WTC11 (cell line): ENCODE measurements at regions not wholly inside any gene's neighbourhood (a gene's known extent, or its start where the extent isn't known, plus 50 kb on each side); places are given as distances from the start of the nearest gene placed in this dataset.

ENCODE experiments used
- ATAC-seq: fragments of 200-7000 bp; cut with Tn5 transposase; 2 replicates; pipeline ENCODE4 v1.10.0; 2021; ENCODE audit warnings: mild to moderate bottlenecking, moderate library complexity
- CTCF ChIA-PET: fragments of 300-600 bp; sonication (Branson Sonifier 250); formaldehyde crosslinking; loops from one replicate; lab custom pipeline; 2021; ENCODE audit warnings: antibody characterized with exemption; lab: Charles Lee
- POLR2A ChIA-PET: fragments of 350-600 bp; sonication (Branson Sonifier 250); formaldehyde crosslinking; loops from one replicate; lab custom pipeline; 2021; ENCODE audit warnings: antibody characterized with exemption; lab: Charles Lee
- DNase-seq: peaks from one replicate; pipeline ENCODE4 v3.0.0; 2021; ENCODE audit warnings: low spot score
- H3K27ac Mint-ChIP-seq: 2 replicates; pipeline ENCODE4 v1.8.0; 2021; ENCODE audit warnings: mixed read lengths
- H3K27me3 Mint-ChIP-seq: 2 replicates; pipeline ENCODE4 v1.8.0; 2021; ENCODE audit warnings: low read depth, mild to moderate bottlenecking, moderate library complexity, mixed read lengths
- H3K36me3 Mint-ChIP-seq: 2 replicates; pipeline ENCODE4 v1.8.0; 2021; ENCODE audit warnings: mixed read lengths
- H3K4me1 Mint-ChIP-seq: 2 replicates; pipeline ENCODE4 v1.8.0; 2022; ENCODE audit warnings: mixed read lengths
- H3K4me3 Mint-ChIP-seq: 2 replicates; pipeline ENCODE4 v1.8.0; 2021; ENCODE audit warnings: mild to moderate bottlenecking, moderate library complexity, mixed read lengths
- H3K9me3 Mint-ChIP-seq: 2 replicates; pipeline ENCODE4 v1.8.0; 2021; ENCODE audit warnings: mixed read lengths
- CREM ChIP-seq: sonication (generic); formaldehyde crosslinking; IDR thresholded peaks from 2 replicates; pipeline ENCODE4 v1.8.1; 2022; ENCODE audit warnings: mild to moderate bottlenecking, missing genetic modification reagents, moderate library complexity
- E2F4 ChIP-seq: sonication (generic); formaldehyde crosslinking; IDR thresholded peaks from 2 replicates; pipeline ENCODE4 v1.8.1; 2022; ENCODE audit warnings: low read depth, mild to moderate bottlenecking, moderate library complexity, missing genetic modification reagents, borderline replicate concordance
- FOXJ3 ChIP-seq: sonication (generic); formaldehyde crosslinking; IDR thresholded peaks from 2 replicates; pipeline ENCODE4 v1.9.0; 2021; ENCODE audit warnings: missing genetic modification reagents, mild to moderate bottlenecking, borderline replicate concordance
- GRHL2 ChIP-seq: fragments of 250-450 bp; sonication (Bioruptor Pico); IDR thresholded peaks from 2 replicates; pipeline ENCODE4 v1.8.0; 2022; ENCODE audit warnings: mild to moderate bottlenecking, moderate library complexity; ENCODE audit not compliant: insufficient replicate concordance, severe bottlenecking
- NR2C2 ChIP-seq: sonication (generic); formaldehyde crosslinking; IDR thresholded peaks from 2 replicates; pipeline ENCODE4 v1.8.0; 2022; ENCODE audit warnings: mild to moderate bottlenecking, missing genetic modification reagents
- SMAD3 ChIP-seq: sonication (generic); formaldehyde crosslinking; IDR thresholded peaks from 2 replicates; pipeline ENCODE4 v1.8.0; 2022; ENCODE audit warnings: missing genetic modification reagents, mild to moderate bottlenecking, borderline replicate concordance
- ZNF121 ChIP-seq: sonication (generic); formaldehyde crosslinking; IDR thresholded peaks from 2 replicates; pipeline ENCODE4 v1.8.0; 2023; ENCODE audit warnings: missing genetic modification reagents
- ZNF416 ChIP-seq: fragments of 250-450 bp; sonication (Bioruptor Pico); IDR thresholded peaks from 2 replicates; pipeline ENCODE4 v1.9.0; 2021; ENCODE audit warnings: mild to moderate bottlenecking, inconsistent platforms
- ZNF671 ChIP-seq: fragments of 250-450 bp; sonication (Bioruptor Pico); IDR thresholded peaks from 2 replicates; pipeline ENCODE4 v1.8.0; 2021; ENCODE audit warnings: mild to moderate bottlenecking
- TF ChIP-seq, protein P1 (sequence below): sonication (generic); formaldehyde crosslinking; IDR thresholded peaks from 2 replicates; pipeline ENCODE4 v1.8.1; 2023; ENCODE audit warnings: mild to moderate bottlenecking, missing genetic modification reagents, borderline replicate concordance
- TF ChIP-seq, protein P2 (sequence below): sonication (generic); formaldehyde crosslinking; IDR thresholded peaks from 2 replicates; pipeline ENCODE4 v1.8.0; 2023; ENCODE audit warnings: missing genetic modification reagents, mild to moderate bottlenecking, borderline replicate concordance
- TF ChIP-seq, protein P3 (sequence below): sonication (generic); formaldehyde crosslinking; IDR thresholded peaks from 2 replicates; pipeline ENCODE4 v1.8.0; 2022; ENCODE audit warnings: mild to moderate bottlenecking, missing genetic modification reagents

GRCh38 chr1:177596485-177596884 lies 373.4 kb downstream of the SEC16B start (continued):
- TF ChIP-seq, protein P1, sequence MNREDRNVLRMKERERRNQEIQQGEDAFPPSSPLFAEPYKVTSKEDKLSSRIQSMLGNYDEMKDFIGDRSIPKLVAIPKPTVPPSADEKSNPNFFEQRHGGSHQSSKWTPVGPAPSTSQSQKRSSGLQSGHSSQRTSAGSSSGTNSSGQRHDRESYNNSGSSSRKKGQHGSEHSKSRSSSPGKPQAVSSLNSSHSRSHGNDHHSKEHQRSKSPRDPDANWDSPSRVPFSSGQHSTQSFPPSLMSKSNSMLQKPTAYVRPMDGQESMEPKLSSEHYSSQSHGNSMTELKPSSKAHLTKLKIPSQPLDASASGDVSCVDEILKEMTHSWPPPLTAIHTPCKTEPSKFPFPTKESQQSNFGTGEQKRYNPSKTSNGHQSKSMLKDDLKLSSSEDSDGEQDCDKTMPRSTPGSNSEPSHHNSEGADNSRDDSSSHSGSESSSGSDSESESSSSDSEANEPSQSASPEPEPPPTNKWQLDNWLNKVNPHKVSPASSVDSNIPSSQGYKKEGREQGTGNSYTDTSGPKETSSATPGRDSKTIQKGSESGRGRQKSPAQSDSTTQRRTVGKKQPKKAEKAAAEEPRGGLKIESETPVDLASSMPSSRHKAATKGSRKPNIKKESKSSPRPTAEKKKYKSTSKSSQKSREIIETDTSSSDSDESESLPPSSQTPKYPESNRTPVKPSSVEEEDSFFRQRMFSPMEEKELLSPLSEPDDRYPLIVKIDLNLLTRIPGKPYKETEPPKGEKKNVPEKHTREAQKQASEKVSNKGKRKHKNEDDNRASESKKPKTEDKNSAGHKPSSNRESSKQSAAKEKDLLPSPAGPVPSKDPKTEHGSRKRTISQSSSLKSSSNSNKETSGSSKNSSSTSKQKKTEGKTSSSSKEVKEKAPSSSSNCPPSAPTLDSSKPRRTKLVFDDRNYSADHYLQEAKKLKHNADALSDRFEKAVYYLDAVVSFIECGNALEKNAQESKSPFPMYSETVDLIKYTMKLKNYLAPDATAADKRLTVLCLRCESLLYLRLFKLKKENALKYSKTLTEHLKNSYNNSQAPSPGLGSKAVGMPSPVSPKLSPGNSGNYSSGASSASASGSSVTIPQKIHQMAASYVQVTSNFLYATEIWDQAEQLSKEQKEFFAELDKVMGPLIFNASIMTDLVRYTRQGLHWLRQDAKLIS (CRISPR knock-in tag), result no peak
- no peak for TF ChIP-seq GRHL2 (CRISPR knock-in tag)
- TF ChIP-seq, protein P2, sequence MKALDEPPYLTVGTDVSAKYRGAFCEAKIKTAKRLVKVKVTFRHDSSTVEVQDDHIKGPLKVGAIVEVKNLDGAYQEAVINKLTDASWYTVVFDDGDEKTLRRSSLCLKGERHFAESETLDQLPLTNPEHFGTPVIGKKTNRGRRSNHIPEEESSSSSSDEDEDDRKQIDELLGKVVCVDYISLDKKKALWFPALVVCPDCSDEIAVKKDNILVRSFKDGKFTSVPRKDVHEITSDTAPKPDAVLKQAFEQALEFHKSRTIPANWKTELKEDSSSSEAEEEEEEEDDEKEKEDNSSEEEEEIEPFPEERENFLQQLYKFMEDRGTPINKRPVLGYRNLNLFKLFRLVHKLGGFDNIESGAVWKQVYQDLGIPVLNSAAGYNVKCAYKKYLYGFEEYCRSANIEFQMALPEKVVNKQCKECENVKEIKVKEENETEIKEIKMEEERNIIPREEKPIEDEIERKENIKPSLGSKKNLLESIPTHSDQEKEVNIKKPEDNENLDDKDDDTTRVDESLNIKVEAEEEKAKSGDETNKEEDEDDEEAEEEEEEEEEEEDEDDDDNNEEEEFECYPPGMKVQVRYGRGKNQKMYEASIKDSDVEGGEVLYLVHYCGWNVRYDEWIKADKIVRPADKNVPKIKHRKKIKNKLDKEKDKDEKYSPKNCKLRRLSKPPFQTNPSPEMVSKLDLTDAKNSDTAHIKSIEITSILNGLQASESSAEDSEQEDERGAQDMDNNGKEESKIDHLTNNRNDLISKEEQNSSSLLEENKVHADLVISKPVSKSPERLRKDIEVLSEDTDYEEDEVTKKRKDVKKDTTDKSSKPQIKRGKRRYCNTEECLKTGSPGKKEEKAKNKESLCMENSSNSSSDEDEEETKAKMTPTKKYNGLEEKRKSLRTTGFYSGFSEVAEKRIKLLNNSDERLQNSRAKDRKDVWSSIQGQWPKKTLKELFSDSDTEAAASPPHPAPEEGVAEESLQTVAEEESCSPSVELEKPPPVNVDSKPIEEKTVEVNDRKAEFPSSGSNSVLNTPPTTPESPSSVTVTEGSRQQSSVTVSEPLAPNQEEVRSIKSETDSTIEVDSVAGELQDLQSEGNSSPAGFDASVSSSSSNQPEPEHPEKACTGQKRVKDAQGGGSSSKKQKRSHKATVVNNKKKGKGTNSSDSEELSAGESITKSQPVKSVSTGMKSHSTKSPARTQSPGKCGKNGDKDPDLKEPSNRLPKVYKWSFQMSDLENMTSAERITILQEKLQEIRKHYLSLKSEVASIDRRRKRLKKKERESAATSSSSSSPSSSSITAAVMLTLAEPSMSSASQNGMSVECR, result no peak

DNA sequence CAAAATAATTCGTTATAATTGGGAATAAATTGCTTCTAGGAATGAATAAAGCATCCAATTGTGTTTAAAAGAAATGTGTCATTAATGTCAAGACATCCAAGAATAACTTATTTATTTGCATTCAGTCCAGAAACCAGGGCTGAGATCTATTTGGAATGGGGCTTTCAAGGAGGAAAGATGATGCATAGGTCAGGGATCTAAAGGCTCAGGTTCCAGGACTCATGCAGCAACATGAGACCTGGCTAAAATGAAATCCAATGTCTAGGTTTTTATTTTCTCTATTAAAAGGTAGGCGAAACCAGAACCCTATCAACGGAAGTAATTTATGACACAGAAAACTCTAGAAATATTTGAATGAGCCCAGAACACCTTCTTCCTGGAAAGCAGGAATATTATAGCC lies 376.8 kb downstream of the SEC16B start:
- H3K27ac Mint-ChIP-seq, result no peak overlapping the region
- ATAC-seq, result no peak
- H3K9me3 Mint-ChIP-seq, result no peaks in the 10 kb centered on the region
- H3K4me3 Mint-ChIP-seq, result no peak overlapping the region
- TF ChIP-seq SMAD3 (CRISPR knock-in tag) (no peak), ZNF121 (CRISPR knock-in tag) (no peak), CREM (no peak), ZNF671 (CRISPR knock-in tag) (no peak), FOXJ3 (CRISPR knock-in tag) (no peak), E2F4 (no peak), NR2C2 (CRISPR knock-in tag) (no peak), ZNF416 (no peak)
- TF ChIP-seq, protein P2, result no peak
- TF ChIP-seq, protein P3, sequence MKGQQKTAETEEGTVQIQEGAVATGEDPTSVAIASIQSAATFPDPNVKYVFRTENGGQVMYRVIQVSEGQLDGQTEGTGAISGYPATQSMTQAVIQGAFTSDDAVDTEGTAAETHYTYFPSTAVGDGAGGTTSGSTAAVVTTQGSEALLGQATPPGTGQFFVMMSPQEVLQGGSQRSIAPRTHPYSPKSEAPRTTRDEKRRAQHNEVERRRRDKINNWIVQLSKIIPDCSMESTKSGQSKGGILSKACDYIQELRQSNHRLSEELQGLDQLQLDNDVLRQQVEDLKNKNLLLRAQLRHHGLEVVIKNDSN (CRISPR knock-in tag), result no peak
- TF ChIP-seq, all 79 proteins: peak for 0
- no peaks in the 10 kb centered on the region for H3K4me1 Mint-ChIP-seq
- H3K36me3 Mint-ChIP-seq, result no peaks in the 10 kb centered on the region
- H3K27me3 Mint-ChIP-seq, result no peaks in the 10 kb centered on the region
- ChIA-PET CTCF (no interaction called here), POLR2A (no interaction called here)
- no peak for DNase-seq
